ENCODE measurements at regions not wholly inside any gene's neighbourhood (a gene's known extent, or its start where the extent isn't known, plus 50 kb on each side); places are given as distances from the start of the nearest gene placed in this dataset.
A peak's percentile ranks its signal among the peaks of the same experiment; 100 is the strongest.
"Not testable (repeated sequence)": the region's sequence is repeated elsewhere in the genome, so short reads cannot be mapped to it uniquely, and the experiment has no call there.

DNA sequence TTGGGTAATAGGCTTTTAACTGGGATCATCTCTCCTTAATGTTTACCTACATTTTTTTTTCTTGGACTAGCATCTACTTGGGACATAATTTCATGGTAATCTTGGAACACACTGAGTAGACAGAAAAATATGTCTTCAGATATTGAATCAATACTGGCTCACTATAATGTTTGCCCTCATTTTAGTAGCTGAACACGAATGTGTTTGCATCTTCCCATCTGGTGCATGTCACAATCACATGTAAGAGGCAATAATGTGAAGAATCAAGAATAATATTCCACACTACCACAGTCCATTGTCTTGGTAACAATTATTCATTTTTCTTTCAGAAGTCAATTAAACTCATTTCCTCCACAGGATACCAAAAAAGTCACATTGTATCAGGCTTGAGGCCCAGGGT, 382.7 kb upstream of the CDH10 start:
- no peak for DNase-seq (ENCODE audit: low spot score)

DNA sequence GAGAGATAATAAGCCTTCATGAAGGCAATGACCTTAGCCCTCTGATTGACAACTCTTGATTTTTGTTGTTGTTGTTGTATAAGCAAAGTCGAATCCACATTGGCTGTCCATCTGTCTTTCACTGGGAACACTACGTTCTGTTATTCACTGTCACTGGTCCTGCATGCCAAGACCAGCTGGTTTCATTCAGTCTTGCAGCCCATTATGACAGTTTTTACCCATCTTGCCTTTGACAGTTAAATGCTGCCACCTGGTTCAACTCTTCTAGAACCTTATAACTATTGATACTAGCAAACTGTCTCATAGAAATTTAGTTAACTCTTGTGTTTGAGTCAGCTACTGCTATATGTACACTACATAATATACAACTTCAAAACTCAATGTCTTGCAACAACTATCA, 382.3 kb upstream of the CDH10 start:
- no peak for DNase-seq (ENCODE audit: low spot score)

DNA sequence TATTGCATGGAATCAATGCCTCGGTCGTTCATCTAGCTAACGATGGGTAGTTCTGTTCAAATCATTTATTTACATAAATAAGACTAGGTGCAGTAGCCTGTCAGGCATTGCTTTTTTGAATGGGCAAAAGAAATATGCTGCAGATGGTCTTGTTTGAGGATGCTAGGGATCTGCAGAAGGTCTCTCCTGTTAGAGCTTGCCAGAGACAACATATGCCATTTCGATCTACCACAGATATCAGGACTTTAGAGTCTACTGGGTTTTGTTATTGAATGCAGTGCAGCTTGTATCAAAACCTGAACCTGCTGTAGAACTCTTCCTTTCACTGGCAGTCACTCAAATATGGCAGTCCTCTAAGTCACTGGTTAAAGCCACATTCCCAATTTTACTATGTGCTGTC, 381.1 kb upstream of the CDH10 start:
- no peak for DNase-seq (ENCODE audit: low spot score)

DNA sequence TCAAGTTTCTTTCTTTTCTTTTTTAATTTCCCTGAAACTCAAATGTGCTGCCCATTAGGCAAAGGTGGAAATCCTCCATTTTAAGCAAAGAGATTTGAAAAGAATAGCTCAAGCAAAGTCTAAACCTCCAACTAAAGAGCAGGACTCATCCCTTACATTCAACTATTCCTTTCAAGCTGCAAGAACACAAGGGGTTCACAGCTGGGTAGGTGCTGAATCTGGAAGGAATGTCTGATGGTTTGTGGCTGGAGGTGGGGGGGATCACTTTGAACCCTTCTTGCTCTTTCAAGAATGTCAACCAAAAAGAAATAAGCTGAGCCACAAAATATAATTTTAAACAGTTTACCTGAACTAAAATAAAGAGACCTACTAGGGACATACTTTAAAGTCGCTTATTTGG, 375.7 kb upstream of the CDH10 start:
- DNase-seq (ENCODE audit: low spot score), result no peak

DNA sequence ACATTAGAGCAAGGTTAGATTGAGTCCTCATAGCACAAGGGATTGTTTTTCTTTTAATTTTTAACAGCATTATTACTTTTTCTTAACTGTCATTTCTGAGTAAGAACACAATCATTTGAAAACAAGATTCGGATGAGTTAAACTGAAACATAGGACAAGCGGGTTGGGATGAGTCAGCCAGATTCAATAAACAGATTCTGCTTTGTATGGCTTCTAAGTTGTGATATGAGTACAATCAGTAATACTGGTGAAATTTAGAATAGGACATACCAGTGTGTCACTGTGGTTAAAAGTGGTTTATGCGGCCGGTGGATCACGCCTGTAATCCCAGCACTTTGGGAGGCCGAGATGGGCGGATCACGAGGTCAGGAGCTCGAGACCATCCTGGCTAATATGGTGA, 364.3 kb upstream of the CDH10 start:
- no peak for DNase-seq (ENCODE audit: low spot score)

DNA sequence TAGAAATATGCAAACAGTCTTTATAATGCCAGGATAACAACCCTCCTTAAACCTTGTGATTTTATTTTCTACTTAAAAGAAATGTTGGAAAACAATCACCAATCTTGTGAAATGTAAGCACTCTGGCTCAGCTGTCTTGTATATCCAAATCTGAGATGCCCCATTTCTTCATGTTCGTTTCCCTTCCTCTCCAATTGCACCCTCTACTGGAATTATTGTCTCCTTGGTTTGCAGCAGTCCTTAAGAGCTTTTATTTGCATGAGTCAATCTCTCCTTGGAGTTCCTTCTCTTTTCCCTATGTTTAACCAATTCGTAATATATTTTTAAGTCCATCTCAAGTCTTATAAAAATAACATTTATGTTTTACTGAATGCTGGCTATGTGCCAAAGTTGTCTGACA, 362.0 kb upstream of the CDH10 start:
- DNase-seq (ENCODE audit: low spot score), result peak; percentile 38

DNA sequence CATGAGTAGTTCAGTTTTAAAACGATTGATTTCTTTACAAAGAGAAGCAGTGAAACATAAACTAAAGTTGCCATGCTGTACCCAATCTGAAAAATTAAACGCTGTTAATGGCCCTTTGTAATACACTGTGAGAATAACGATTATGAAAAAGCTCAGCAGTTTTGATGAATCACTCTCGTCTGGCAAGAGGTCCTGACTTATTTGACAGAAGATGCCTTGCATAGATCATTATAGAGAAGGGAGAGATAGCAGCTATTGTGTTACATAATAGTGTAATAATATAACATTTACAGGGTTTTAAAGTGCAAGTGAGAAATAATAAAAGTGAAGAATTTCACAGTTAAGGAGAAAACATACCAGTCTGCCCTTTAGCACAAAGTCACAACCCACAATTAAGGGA, 361.5 kb upstream of the CDH10 start:
- DNase-seq (ENCODE audit: low spot score), result no peak

DNA sequence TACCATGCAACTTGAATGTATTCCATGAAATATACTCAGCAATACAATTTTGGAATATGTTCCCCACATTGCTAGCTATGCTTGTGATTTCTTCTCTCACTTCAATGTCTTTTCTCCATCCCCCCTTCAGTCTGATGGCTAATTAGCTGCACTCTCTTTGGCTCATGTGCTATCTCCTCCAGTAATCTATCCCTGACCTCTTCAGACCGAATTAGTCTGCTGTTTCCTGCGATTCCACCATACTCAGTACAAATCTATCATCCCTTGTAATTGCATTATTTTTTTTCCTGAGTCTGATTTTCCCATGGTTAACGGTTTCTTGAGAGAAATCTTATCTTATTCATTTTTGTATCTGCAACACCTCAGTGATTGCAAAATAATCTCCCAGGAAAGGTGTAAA, 360.7 kb upstream of the CDH10 start:
- no peak for DNase-seq (ENCODE audit: low spot score)

DNA sequence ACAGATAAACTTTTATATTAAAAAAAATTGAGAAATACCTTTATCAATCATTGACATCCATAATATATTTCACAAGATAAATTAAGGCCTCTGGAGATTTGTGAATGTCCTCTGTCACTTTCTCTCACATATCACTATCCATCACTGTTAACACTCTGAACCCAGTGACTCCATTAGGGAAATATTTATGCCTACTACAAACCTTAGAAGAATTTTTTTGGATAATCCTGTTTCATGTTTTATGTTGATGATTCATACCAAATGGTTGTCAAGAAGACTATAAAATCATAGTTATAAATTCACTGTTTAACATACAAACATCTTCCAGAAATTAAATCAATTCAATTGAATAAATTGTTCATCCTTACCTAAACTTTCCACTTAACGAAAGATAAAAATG, 357.6 kb upstream of the CDH10 start:
- no peak for DNase-seq (ENCODE audit: low spot score)

DNA sequence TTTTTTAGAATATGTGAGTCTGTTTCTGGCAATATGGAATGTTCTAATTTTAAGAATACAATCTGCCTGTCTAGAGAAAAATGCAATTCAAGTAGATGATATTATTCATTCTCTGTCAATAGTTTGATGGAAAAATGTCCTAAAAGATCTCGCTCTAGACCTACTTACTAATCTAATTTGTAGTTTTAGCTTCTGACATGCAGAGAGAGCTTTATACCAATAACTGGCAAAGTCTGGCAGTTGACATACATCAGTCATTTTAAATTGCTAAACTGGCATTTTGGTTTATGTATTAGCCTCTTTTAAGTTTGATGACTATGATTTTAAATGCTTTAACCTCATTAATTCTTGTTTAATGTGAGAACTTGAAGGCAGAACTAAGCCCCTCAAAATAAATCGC, 355.0 kb upstream of the CDH10 start:
- DNase-seq (ENCODE audit: low spot score), result no peak

DNA sequence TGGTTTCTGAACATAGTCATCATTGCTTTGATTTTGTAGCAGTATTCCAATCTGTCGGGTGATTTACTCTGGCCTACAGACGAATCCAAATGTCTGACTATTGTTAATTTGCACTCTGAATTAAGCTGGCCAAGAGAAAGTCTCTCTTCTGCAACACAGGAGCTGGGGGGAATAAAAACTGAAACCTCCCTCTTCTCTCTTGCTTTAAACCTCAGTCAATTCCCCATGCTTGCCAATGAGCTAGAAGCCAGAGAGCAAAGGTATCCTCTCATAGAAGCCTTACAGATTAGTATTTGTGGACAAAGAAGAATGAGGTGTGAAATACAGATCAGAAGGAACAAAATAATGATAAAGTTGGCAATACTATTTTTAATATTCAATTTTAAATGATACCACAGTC, 353.9 kb upstream of the CDH10 start:
- DNase-seq (ENCODE audit: low spot score), result no peak

DNA sequence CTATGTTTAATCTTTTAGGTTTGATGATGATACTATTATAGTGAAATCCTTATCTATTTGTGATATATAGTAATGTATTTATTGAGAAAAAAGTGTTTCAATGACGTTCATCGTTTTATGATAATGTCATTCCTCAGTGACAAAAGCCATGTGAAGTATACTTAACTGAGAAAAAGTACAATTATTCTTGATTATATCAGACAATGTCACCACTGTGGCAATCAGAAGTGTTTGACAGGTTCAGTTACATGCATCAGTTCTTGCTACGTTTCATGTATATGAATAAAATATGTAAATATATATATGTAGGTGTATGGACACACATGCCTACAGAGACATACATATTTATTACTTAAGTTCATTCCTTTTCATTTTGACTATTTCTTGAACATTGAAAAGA, 341.5 kb upstream of the CDH10 start:
- DNase-seq (ENCODE audit: low spot score), result no peak

DNA sequence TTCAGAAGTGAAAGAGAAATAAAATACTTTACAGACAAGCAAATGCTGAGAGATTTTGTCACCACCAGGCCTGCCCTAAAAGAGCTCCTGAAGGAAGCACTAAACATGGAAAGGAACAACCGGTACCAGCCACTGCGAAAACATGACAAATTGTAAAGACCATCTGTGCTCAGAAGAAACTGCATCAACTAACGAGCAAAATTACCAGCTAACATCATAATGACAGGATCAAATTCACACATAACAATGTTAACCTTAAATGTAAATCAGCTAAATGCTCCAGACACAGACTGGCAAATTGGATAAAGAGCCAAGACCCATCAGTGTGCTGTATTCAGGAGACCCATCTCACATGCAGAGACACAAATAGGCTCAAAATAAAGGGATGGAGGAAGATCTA, 333.8 kb upstream of the CDH10 start:
- DNase-seq (ENCODE audit: low spot score), result not testable (repeated sequence)

DNA sequence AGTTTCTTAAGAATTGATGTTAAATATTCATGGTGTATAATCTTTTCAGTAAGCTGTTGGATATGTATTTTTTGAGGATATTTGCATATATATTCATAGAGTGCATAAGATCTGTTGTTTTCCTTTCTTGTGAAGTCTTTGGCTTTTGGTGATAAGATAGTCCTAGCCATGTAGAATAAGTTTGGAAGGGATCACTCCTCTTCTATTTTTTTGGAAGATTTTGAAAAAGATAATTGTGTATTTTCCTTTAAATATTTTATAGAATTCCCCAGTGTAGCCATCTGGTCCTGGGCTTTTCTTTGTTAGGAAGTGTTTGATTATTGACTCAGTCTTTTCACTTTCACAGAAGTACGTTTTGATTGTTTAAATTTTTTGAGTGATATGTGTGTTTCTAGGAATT, 318.8 kb upstream of the CDH10 start:
- no peak for DNase-seq (ENCODE audit: low spot score)

DNA sequence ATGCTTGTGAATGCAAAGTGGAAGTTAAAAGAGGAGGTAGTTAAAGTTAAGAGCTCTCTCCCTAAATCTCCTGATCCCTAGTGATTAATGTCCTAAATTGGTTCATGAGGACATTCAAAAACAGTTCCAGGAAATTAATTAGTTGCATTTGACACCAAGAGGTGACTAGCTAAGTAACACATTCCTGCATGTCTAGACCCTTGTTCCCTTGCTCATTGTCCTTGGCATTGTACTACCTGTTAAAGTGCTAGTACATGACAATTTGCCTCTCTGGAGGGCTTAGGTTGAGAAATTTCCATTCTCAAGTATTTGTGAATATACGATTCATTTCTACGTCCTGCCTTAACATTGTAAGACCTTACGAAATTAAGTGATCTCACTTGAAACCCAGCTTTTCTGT, 278.6 kb upstream of the CDH10 start:
- DNase-seq (ENCODE audit: low spot score), result no peak

DNA sequence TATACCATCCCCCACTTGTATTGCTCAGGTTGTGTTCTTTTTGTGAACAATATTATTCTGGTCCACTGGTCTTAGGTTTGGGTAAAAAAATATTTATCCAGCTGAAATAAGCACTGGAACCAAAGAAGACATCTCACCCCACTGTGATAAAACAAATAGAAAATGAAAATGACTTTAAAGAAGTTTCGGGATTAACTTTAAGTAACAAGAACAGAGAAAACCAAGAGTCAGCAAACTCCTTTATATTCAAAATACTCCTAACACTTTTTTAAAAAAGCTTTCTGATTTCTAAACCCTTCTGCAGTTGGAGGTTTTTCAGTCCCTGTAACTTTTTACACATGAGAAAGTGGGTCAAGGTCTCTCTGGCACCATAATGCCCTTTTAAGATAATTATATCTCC, 273.9 kb upstream of the CDH10 start:
- no peak for DNase-seq (ENCODE audit: low spot score)

DNA sequence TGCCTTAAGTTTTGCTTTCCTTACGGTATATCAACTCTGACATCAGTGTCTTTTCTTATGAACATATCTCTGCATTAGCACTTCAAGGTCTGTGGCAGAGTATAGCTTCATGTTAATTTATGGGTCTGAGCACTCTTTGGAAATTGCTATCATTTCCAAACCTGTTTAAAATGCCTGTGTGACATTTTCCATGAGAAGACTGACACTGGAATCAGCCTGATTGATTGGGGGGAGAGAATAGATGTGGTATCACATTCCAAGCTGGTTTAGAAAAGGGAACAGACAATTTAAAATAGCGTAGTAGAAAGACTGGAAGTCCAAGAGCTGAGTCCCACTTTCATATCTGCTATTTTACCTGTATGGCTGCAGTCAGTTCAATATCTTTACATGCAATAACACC, 272.1 kb upstream of the CDH10 start:
- no peak for DNase-seq (ENCODE audit: low spot score)

DNA sequence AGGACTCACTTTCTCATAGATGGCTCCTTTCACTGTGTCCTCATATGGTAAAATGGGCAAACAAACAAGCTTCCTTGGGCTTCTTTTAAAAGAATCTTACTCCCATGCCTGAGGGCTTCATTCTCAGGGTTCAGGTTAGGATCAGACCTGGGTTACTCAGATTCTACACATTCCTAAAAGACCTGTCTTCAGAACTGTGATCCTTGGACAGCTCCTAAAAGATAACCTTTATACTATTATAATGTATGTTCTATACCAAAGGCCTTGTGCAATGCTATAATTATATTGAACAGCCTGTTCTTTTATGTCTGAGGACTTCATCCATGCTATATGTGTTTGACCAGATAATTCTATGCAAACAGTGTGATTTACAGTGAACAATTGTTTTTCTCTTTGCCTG, 264.4 kb upstream of the CDH10 start:
- DNase-seq (ENCODE audit: low spot score), result no peak

DNA sequence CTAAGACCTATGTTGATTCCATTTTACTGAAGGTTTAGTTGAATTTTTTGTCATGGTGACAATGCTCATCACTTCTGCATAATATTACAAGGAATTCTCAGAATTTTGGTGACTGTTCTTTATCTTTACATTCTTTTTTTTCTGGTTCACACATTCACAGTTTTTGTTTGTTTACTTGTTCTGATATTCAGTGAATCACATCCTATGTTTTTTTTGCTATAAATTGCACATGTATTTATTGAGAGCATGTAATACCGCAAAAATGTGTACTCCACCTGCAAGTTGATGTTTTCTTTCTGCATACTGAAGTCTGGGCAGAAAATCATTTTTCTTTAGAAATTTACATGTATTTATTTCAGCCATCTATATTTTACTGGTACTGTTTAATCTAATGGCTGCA, 261.9 kb upstream of the CDH10 start:
- DNase-seq (ENCODE audit: low spot score), result no peak

DNA sequence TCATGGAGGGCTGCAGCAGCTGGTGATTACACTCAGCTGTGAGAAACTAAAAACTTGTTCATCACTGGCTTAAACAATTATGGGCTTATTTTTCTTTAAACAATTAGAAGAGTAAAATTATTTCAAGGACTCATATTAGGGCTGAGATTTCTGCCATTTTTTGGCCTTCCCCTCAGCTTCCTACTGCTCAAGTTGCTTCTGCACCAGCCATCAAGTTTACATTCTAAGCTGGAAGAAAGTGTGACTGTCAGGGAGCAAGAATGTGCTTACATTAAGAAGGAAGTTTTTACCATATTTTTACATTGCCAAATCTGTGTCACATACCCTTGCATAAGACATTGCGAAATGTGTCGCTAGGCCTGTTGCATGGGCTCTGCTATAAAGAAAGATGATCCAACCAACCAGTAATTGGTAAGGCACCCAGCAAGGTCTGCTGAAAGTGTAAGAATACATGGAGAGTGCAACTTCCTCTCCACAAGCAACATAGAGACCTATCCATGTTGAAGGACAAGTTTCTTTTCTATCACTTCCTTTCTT, 260.3 kb upstream of the CDH10 start:
- no peak for DNase-seq (ENCODE audit: low spot score)

DNA sequence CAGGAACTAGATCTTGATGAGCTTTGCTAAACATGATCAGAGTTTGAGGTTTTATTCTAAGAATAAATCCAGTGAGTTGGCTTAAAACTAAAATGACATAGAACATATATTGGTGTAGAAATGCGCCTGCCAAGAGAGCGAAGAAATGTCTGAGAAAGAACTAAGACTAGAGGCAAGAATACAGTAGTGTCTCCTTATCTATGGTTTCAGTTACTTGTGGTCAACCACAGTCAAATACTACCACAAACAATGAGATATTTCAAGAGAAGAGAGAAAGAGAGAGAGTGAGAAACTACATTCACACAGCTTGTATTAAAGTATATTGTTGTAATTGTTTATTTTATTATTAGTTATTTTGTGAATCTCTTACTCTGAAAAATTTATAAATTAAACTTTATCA, 254.4 kb upstream of the CDH10 start:
- DNase-seq (ENCODE audit: low spot score), result no peak

DNA sequence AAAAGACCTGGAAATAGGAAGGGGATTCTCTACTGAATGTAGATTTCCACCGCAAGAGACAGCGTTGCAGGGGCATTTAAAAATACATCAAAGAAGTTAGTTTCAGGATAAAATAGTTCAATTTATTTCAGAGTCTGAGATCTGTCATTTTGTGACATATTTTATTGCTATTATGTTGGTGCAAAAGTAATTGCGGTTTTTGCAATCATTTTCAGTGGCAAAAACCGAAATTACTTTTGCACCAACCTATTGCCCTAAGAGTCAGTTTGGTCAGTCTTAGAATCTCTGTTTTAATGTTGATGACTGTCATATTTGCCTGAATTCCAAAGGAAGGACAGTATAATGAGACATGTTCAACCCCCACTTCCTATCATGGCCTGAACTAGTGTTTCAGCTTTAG, 219.5 kb upstream of the CDH10 start:
- DNase-seq (ENCODE audit: low spot score), result no peak

DNA sequence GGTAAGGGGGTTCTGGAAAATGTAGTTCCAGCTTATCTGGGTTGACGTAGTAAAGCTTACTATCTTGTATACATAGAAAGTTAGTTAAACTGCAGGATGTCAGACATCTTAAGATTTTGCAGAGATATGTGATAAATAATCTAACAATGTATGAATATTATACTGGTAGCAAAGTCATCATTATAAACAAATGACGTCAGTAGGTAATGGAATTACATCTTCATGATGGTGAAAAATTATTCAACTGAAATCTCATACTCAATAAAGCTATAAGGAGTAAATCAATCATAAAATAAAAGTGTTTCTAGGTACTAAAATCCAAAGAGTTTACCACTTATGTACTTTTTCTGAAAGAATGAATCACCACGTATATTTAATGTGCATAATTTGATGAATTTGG, 217.3 kb upstream of the CDH10 start:
- no peak for DNase-seq (ENCODE audit: low spot score)

DNA sequence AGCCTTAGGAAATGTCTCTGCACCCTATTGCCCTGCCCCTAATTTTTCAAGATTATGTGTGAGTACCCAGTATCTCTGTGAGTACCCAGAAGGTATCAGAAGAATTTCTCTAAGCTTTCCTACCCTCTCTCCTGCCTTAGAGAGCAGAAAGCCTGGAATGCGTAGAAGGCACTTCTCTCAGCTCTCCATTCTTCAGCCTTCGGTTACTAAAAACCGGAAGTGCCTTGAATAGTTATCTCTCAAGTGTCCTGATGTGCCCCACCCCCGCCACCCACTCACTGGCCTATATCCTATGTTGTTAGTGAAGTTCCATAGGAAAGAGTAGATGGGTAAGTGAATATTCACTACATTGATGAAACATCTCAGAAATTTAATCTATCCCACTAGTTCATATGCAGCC, 210.7 kb upstream of the CDH10 start:
- no peak for DNase-seq (ENCODE audit: low spot score)

DNA sequence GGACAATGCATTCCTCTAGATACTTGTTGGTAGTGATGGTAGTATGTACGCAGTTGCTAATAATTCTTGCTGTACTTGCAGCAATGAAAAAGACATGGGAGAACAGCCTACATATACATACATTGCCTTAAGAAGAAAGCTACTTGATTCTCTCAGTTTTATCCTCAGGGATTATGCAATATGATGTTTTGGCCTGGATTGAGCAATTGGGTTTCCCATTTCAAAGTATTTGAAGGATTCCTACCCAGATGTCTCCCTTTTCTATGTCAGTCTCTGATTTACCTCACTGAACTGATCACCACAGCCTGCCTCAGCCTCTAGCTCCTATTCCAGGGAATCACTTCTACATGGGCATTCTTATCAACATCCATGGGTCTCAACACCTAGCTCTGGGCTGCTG, 210.1 kb upstream of the CDH10 start:
- DNase-seq (ENCODE audit: low spot score), result no peak

Data from HT-29 (cell line).